Epithelial cell of prostate (primary cell): ENCODE measurements at regions not wholly inside any gene's neighbourhood (a gene's known extent, or its start where the extent isn't known, plus 50 kb on each side); places are given as distances from the start of the nearest gene placed in this dataset.
"Not testable (repeated sequence)": the region's sequence is repeated elsewhere in the genome, so short reads cannot be mapped to it uniquely, and the experiment has no call there.

ENCODE experiments used
- DNase-seq: peaks from one replicate; pipeline ENCODE4 v3.0.0-alpha.2; 2011; ENCODE audit warnings: low read depth, low spot score
- H3K27ac ChIP-seq: fragments of 450-650 bp; 2 replicates; pipeline ENCODE4 v1.5.1; 2017; ENCODE audit warnings: mild to moderate bottlenecking

GRCh38 chr7:66413379-66414114, 208.4 kb downstream of the TPST1 start:
- no peak overlapping the region for H3K27ac ChIP-seq
- DNase-seq, result no peak

- no peak for DNase-seq
- H3K27ac ChIP-seq, result no peak overlapping the region
Observed at GRCh38 chr7:66415659-66416265, 210.6 kb downstream of the TPST1 start.

DNA sequence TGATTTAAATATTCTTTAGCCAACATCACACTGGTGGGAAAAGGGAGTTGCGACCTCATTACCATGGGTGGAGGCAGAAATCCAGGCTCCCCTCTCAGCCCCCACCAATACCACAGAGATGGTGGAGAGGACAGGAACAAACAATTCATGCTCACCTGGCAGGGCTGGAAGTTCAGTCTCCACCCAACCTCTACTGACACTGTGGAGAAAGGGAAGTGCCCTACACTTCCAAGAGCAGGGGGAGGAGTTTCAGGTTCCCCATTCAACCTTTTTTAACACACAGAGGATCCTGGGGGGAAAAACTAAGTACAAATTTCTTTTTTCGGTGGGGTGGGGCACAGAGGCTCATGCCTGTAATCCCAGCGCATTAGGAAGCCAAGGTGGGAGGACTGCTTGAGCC, 210.1 kb upstream of the KCTD7 start:
- no peak for DNase-seq
- H3K27ac ChIP-seq, result no peak overlapping the region

- DNase-seq, result no peak
- no peak overlapping the region for H3K27ac ChIP-seq
Observed at GRCh38 chr7:66419210-66419609, 209.5 kb upstream of the KCTD7 start.

DNA sequence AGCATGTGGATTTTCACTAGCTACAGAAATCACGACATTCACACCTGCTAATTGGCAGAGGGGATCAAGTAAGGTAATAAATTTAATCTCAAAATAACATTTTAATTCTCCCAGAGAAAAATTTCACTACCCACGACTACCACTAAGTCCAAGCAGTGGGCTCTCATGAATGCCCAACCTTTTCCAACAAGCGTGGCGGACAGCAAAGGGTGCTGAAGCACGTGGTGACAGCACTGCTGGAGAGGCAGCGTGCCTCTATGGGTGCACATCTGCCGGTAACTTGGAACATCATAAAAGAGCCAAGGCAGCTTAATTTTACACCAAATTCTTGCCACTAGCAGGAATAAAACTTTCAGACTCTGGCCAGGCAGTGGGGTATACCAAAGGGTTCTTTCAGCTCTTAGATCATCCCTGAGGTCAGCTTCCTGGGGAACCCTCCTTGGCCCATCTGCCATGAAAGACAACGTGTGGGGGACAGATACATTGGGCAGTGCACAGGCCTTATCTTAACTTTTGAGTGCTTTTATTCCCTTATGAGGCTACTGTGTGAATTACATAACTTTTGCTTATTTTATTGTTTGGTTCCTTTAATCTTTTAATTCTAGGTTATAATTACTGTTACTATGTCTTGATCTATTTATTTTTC, 206.7 kb upstream of the KCTD7 start:
- no peak for DNase-seq
- no peak overlapping the region for H3K27ac ChIP-seq

DNA sequence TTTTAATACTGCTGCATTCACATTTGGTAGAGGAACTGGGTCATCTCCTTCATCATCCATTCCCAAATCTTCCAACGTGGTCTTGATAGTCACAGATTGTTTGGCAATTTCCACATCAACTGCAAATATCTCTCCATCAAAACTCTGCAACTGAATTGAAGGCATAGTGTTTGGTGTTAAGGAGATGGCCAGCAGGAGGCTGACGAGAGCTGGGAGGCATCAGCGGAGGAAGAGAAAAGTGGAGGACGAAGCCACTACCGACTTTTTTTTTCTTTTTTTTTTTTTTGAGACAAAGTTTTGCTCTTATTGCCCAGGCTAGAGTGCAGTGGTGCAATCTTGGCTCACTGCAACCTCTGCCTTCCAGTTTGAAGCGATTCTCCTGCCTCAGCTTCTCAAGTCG, 205.0 kb upstream of the KCTD7 start:
- no peak for DNase-seq
- H3K27ac ChIP-seq, result no peak overlapping the region

DNA sequence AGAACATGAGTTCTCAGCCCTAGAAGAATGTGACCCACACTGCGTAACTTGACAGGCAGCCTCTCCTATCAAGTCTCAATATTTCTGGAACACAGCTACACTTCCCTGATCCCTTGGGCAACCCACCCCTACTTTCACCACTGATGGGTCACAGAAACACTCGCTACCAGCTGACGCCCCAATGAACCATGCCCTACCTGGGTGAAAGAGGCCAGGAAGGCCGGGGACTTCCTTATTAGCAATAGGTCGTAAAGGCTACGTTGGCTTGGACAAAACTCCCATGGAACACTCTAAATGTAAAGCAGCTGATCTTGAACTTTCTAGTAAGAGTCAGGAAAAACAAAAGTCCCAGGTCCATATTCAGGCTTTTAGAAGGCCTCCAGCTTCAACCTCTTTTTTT, 202.3 kb upstream of the KCTD7 start:
- no peak overlapping the region for H3K27ac ChIP-seq
- no peak for DNase-seq

- no peak for DNase-seq
- no peak overlapping the region for H3K27ac ChIP-seq
Observed at GRCh38 chr7:66426996-66427395, 201.7 kb upstream of the KCTD7 start.

DNA sequence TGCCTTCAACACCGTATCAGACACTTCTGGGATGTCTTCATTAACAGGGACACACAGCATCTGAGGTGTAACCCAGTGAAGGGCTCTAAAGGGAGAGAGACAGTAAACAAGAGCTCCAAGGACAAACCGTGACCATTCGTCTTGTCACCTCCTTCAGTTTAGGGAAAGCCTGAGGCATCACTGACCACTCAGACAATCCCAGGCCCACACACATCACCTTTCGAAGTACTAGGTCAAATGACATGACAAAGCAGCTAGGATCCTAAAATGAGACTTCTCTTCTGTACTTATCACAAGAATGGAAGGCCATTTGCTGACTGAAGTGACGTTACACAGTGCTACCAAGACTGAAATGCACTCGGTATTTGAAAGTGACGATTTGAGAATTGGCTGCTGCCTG, 200.7 kb upstream of the KCTD7 start:
- no peak overlapping the region for H3K27ac ChIP-seq
- no peak for DNase-seq

DNA sequence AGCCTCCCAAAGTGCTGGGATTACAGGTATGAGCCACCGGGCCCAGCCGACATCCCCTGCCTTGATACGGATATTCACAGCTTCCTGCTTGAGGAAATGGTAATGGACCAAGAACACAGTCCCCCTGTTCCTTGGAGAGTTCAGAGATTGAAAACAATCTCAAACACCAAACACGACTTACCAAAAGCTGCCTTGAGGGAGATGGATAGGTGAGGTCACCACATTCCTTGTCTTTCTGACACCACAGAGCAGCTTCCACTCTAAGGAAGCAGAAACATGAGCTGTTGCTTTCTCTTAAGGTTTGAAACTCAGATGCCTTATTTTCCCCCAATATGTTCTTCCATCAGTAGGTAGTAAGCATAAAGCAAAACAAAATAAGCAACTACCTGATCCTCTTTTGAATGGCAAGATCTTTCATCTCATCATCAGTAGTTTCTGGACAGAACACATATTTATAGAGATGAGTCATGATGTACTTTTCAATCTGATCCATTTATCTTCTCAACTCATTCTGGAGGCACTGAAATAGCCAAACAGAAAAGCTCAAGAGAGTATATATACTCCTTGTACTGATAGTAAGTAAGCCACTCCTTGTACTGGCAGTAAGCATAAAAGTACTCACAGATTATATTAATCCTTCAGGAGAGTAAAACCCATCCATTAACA, 199.1 kb upstream of the KCTD7 start:
- H3K27ac ChIP-seq, result no peak overlapping the region
- DNase-seq, result no peak

DNA sequence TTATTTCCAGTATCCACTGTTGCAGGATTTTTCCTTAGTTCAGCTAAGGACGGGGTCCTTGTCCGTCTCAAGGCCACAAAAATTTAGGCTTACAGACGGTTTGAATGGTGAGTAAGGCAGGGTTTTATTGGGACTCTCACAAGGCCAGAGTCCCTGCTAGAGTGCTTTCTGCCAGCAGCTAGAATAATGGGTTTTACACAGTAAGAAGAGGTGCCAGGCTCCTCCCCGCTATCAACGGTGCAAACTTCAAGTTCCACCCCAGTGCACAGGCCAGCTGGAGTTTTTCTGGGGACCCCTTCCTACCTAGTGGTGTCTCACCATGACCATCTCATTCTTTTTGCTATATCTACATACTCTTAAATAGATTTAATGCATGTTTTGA, 198.5 kb upstream of the KCTD7 start:
- H3K27ac ChIP-seq, result no peak overlapping the region
- no peak for DNase-seq

DNA sequence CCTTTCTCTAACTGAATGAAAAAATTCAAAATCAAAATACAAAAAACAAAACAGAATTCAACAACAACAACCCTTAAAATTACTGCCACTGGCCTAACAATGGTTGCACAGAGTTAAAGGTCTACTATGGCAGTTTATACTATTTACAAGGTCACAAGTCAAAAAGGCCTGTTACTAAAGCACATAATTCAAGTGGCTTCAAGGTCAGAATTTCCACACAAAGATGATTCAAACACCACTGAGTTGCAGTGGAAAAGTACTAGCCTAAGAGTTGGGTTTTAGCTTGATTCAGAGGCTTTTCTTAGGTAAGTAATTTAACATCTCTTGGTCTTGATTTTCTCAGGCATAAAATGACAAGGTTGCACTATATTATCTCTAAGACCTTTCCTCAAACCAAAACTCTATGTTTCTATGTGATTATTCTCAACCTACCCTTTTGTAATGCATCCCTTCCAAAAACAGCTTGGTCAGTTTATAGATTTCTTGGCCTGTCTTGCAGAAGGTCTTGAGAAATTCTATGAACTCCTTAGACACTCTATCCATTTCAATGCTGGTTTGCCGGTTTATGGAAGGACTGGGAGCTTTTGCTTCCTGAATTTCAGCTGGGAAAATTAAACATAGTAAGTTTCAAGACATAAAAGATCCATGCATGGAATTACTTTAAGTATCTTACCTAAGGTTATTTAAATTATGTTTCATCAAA, 189.8 kb upstream of the KCTD7 start:
- H3K27ac ChIP-seq, DNase-seq: not testable (repeated sequence)

- DNase-seq, result no peak
- H3K27ac ChIP-seq, result no peak overlapping the region
Observed at GRCh38 chr7:66442385-66442784, 186.3 kb upstream of the KCTD7 start.

DNA sequence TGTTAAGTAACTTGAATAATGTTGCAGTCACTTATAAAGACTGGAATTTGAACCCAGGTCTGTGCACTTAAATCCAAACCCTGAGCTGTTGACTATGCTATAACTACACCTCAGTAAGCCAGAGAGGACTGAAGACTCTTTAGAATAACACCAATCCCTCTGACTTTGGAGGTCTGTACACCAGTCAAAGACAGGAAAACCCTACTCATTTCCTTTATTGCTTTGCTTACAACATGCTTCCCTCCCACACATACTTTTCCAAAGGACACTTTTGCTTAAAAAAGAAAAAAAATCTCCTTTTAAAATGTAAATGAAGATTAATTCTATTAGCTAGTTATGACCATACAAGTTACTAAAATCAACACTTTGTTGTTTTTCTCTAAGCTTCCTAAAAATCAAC, 184.7 kb upstream of the KCTD7 start:
- no peak overlapping the region for H3K27ac ChIP-seq
- DNase-seq, result no peak

GRCh38 chr7:66447007-66447406, 181.7 kb upstream of the KCTD7 start:
- H3K27ac ChIP-seq, DNase-seq: not testable (repeated sequence)

GRCh38 chr7:66450814-66451213, 177.9 kb upstream of the KCTD7 start:
- H3K27ac ChIP-seq, DNase-seq: not testable (repeated sequence)

DNA sequence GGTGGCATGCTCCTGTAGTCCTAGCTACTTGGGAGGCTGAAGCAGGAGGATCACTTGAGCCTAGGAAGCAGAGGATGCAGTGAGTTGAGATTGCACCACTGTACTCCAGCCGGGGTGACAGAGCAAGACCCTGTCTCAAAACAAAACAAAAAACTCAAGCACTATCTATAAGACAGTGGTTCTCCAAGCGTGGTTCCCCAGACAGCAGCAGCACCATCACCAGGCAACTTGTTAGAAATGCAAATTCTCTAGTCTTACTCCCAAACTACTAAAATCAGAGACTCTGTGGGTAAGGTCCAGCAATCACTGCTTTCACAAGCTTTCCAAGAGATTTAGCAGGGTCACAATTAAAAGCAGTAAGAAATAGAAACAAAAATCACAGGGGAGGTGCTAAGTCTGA, 177.0 kb upstream of the KCTD7 start:
- not testable (repeated sequence) for DNase-seq, H3K27ac ChIP-seq

DNA sequence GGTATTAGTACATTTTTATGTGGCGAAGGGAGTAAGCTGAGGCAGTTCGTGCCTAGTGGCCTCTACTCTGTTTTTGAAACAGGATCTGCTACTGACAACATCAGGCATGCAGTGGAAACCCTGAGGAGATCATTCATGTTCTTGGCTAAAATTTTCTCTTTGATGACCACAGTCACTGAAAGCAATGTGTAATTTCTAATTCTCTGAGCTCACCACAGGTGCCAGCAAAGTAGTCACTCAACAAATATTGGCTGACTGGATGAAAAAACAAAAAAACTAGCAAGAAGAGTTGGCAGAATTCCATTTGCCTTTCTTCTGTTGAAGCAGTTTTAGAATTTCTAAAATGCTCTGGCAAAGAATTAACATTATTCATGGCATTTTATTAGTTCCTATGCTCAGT, 176.5 kb upstream of the KCTD7 start:
- DNase-seq, result no peak

DNA sequence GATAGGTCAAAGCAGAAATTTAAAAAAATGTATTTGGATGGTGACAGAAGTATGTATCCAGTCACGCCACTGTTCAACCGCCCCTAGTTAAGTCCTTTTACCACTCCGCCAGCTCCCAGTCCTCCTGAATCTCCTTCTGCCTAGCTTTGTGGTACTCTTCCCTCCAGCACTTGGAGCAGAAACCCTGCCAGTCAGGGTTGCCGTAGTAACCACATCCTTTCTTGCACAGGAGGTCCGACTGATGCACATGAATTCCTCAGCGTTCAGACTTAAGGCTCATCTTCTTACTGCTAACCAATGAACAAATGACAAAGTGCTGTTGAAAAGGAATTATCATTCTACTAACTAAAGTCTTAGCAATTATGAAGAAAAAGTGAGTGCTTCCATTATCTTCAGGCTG, 175.3 kb upstream of the KCTD7 start:
- no peak overlapping the region for H3K27ac ChIP-seq
- DNase-seq, result no peak

More for the DNA sequence above, 176.5 kb upstream of the KCTD7 start:
- H3K27ac ChIP-seq, result no peak overlapping the region

DNA sequence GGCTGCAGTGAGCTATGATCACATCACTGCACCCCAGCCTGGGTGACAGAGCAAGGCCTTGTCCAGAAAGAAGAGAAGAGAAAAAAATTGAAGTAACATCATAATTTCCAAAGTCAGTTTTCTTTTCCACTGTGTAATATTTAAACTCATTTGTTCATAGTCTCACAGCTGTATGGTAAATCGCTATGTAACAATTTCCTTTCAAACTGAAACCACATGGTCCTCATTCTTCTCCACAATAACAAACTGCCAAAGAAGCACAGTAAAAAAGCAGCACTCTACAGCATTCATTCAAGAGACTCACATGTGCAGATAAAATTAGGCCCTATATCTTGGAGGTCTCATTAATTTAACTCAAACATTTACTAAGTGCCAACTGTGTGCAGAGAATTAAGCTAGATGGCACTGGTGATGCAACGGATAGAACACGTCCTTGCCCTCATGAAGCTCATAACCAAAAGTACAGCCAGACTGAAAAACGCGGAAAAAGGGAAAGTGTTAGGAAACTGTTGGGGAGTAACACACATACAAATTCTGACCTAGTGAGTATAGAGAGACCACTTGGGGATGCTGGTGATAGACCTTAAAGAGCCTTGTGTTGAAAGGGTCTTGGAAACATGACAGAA, 174.0 kb upstream of the KCTD7 start:
- no peak for DNase-seq
- H3K27ac ChIP-seq, result no peak overlapping the region
